ENCODE measurements at regions not wholly inside any gene's neighbourhood (a gene's known extent, or its start where the extent isn't known, plus 50 kb on each side); places are given as distances from the start of the nearest gene placed in this dataset.

GRCh38 chr4:20381005-20381404 lies 129.3 kb downstream of the SLIT2 start:
- no peak for DNase-seq (ENCODE audit: low spot score)
- H2AFZ ChIP-seq (ENCODE audit: low read length), result no peak overlapping the region
- no peaks in the 10 kb centered on the region for H3K79me2 ChIP-seq (ENCODE audit: insufficient read depth, low read depth, low read length)
- no peaks in the 10 kb centered on the region for H3K4me1 ChIP-seq (ENCODE audit: insufficient read depth, low read length, poor library complexity, severe bottlenecking)
- TF ChIP-seq, protein P1, sequence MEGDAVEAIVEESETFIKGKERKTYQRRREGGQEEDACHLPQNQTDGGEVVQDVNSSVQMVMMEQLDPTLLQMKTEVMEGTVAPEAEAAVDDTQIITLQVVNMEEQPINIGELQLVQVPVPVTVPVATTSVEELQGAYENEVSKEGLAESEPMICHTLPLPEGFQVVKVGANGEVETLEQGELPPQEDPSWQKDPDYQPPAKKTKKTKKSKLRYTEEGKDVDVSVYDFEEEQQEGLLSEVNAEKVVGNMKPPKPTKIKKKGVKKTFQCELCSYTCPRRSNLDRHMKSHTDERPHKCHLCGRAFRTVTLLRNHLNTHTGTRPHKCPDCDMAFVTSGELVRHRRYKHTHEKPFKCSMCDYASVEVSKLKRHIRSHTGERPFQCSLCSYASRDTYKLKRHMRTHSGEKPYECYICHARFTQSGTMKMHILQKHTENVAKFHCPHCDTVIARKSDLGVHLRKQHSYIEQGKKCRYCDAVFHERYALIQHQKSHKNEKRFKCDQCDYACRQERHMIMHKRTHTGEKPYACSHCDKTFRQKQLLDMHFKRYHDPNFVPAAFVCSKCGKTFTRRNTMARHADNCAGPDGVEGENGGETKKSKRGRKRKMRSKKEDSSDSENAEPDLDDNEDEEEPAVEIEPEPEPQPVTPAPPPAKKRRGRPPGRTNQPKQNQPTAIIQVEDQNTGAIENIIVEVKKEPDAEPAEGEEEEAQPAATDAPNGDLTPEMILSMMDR (conservative IDR thresholded peaks at IDR 0.05; ENCODE audit: low read length), result no peak
- no peak for TF ChIP-seq EZH2phosphoT487 (IDR thresholded peaks at IDR 0.05; ENCODE audit: borderline replicate concordance, low read depth, low read length)
- no peaks in the 10 kb centered on the region for H3K9me3 ChIP-seq (ENCODE audit: low read length)
- H3K4me2 ChIP-seq (ENCODE audit: low read length), result no peak overlapping the region
- no TSS peak for BruUV-seq (replicated peaks)
- intact Hi-C loops (cut with micrococcal nuclease; ENCODE audit: unreplicated experiment), result no loop called here
- no peak overlapping the region for H3K4me3 ChIP-seq (ENCODE audit: low read depth, low read length, poor library complexity, severe bottlenecking)
- no peaks in the 10 kb centered on the region for H4K20me1 ChIP-seq (ENCODE audit: insufficient read depth, low read length)
- no peaks in the 10 kb centered on the region for H3K36me3 ChIP-seq (ENCODE audit: insufficient read depth, low read length)
- no peak overlapping the region for H3K27ac ChIP-seq (ENCODE audit: low read depth, low read length, poor library complexity, severe bottlenecking)
- CTCF ChIA-PET (ENCODE audit: unreplicated experiment), result no interaction called here
- no peaks in the 10 kb centered on the region for H3K9me2 ChIP-seq (ENCODE audit: insufficient read depth, low read length)
- POLR2A ChIA-PET, result no interaction called here

DNA sequence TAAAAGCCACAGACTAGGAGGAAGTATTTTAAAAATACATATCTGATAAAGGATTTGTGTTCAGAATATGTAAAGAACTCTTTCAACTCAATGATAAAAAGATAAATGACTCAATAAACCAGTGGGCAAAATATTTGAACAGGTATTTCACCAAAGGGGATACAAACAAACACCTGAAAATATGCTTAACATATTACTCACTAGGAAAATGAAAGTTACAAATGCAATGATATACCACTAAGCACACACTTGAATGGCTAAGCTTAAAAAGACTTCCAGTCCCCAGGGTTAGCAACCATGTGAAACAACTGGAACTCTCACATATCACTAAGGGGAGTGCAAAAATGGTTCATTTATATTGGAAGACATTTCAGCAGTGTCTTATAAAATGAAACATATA lies 131.6 kb downstream of the SLIT2 start:
- H4K20me1 ChIP-seq (ENCODE audit: insufficient read depth, low read length), result no peaks in the 10 kb centered on the region
- no peak overlapping the region for H3K27ac ChIP-seq (ENCODE audit: low read depth, low read length, poor library complexity, severe bottlenecking)
- POLR2A ChIA-PET, result no interaction called here
- no peaks in the 10 kb centered on the region for H3K79me2 ChIP-seq (ENCODE audit: insufficient read depth, low read depth, low read length)
- CTCF ChIA-PET (ENCODE audit: unreplicated experiment), result interaction anchor here (0.5 kb wide), 1 partner anchor 28 kb away, joined by 3 read pairs; no protein-coding TSS in a partner anchor
- H3K4me2 ChIP-seq (ENCODE audit: low read length), result no peak overlapping the region
- intact Hi-C loops (cut with micrococcal nuclease; ENCODE audit: unreplicated experiment), result no loop called here
- TF ChIP-seq EZH2phosphoT487 (IDR thresholded peaks at IDR 0.05; ENCODE audit: borderline replicate concordance, low read depth, low read length), result no peak
- TF ChIP-seq, protein P1 (conservative IDR thresholded peaks at IDR 0.05; ENCODE audit: low read length), result no peak
- no peak overlapping the region for H2AFZ ChIP-seq (ENCODE audit: low read length)
- H3K4me1 ChIP-seq (ENCODE audit: insufficient read depth, low read length, poor library complexity, severe bottlenecking), result no peaks in the 10 kb centered on the region
- no peak for DNase-seq (ENCODE audit: low spot score)
- BruUV-seq (replicated peaks), result no TSS peak
- H3K9me3 ChIP-seq (ENCODE audit: low read length), result no peaks in the 10 kb centered on the region
- H3K9me2 ChIP-seq (ENCODE audit: insufficient read depth, low read length), result no peaks in the 10 kb centered on the region
- H3K36me3 ChIP-seq (ENCODE audit: insufficient read depth, low read length), result no peaks in the 10 kb centered on the region
- H3K4me3 ChIP-seq (ENCODE audit: low read depth, low read length, poor library complexity, severe bottlenecking), result no peak overlapping the region

DNA sequence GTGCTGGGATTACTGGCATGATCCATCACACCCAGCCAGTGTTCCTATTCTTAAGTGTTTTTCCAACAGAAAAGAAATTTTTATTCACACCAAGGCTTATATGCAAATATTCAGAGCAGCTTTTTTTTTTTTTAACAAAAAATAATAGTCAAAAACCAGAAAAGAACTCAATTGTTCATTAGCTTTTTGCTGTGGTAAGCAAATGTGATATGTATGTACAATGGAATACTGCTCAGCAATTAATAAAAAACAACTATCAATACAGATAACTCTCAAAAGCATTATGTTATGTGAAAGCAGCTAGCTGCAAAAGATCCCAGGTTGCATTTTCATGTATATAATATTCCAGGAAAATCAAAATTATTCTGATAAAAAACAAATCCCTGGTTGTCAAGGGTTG lies 132.3 kb downstream of the SLIT2 start:
- H2AFZ ChIP-seq (ENCODE audit: low read length), result no peak overlapping the region
- TF ChIP-seq, protein P1 (conservative IDR thresholded peaks at IDR 0.05; ENCODE audit: low read length), result no peak
- no peak for TF ChIP-seq EZH2phosphoT487 (IDR thresholded peaks at IDR 0.05; ENCODE audit: borderline replicate concordance, low read depth, low read length)
- intact Hi-C loops (cut with micrococcal nuclease; ENCODE audit: unreplicated experiment), result no loop called here

More for the DNA sequence above, 132.3 kb downstream of the SLIT2 start:
- Histone ChIP-seq H3K9me3 (ENCODE audit: low read length) (no peaks in the 10 kb centered on the region), H3K27ac (ENCODE audit: low read depth, low read length, poor library complexity, severe bottlenecking) (no peak overlapping the region), H3K79me2 (ENCODE audit: insufficient read depth, low read depth, low read length) (no peaks in the 10 kb centered on the region), H3K4me1 (ENCODE audit: insufficient read depth, low read length, poor library complexity, severe bottlenecking) (no peaks in the 10 kb centered on the region), H3K36me3 (ENCODE audit: insufficient read depth, low read length) (no peaks in the 10 kb centered on the region), H3K4me2 (ENCODE audit: low read length) (no peak overlapping the region), H4K20me1 (ENCODE audit: insufficient read depth, low read length) (no peaks in the 10 kb centered on the region), H3K4me3 (ENCODE audit: low read depth, low read length, poor library complexity, severe bottlenecking) (no peak overlapping the region), H3K9me2 (ENCODE audit: insufficient read depth, low read length) (no peaks in the 10 kb centered on the region)
- BruUV-seq (replicated peaks), result no TSS peak
- no peak for DNase-seq (ENCODE audit: low spot score)
- ChIA-PET CTCF (ENCODE audit: unreplicated experiment) (interaction anchor here (0.5 kb wide), 1 partner anchor 29 kb away, joined by 3 read pairs; no protein-coding TSS in a partner anchor), POLR2A (interaction anchor here (0.7 kb wide), 1 partner anchor 18 kb away, joined by 3 read pairs; no protein-coding TSS in a partner anchor)

Data from OCI-LY7 (cell line).